ENCODE measurements at regions not wholly inside any gene's neighbourhood (a gene's known extent, or its start where the extent isn't known, plus 50 kb on each side); places are given as distances from the start of the nearest gene placed in this dataset.

DNA sequence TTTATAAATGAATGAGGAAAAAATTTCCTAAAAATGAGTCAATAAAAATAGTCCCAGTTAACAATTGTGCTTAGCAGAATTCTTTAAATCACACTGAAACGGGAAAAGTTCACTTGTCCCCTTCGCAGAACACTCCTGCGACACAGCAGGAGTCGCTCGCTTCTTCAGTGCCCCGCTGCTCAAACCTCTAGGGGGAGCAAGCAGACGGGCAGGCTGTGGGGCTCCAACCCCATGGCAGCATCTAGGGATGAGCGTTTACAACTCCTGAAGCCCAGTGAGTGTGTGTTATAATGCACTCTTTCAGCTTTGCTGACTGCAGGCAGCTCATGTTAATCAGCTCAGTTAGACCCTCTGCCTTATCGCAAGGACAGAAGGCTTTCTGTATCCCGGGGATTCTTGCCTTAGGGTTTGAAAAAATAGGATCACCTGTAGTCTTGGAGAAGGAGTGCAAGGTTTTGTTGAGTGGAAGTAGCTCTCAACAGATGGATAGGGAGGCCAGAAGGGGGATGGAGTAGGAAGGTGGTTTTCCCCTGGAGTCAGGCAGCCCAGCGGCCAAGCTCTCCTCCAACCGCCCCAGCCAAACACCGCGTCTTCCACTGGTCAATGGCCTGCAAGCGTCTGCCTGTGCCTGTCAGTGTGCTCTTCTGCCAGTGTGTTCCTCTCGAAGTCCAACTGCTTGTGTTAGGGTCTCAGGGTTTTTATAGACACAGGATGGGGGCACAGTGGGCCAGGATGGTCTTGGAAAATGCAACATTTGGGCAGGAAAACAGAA is 1977.7 kb upstream of the LRRTM1 start:
- Histone ChIP-seq H3K79me2 (ENCODE audit: insufficient read depth, low read length) (no peaks in the 10 kb centered on the region), H3F3A (ENCODE audit: low read depth) (no peaks in the 10 kb centered on the region), H3K4me2 (ENCODE audit: low read depth, low read length, poor library complexity, severe bottlenecking) (no peak overlapping the region), H2AFZ (ENCODE audit: low read length) (no peak overlapping the region), H3K36me3 (ENCODE audit: insufficient read depth, low read length) (no peaks in the 10 kb centered on the region), H3K4me3 (ENCODE audit: low read length, poor library complexity, severe bottlenecking) (no peak overlapping the region), H3K9me2 (replicated peaks; ENCODE audit: low read depth, low read length) (no peaks in the 10 kb centered on the region), H3K9ac (ENCODE audit: low read depth, low read length, poor library complexity, severe bottlenecking) (no peak overlapping the region), H3K4me1 (ENCODE audit: insufficient read depth, low read length, poor library complexity, severe bottlenecking) (no peaks in the 10 kb centered on the region), H3K27me3 (ENCODE audit: insufficient read depth, low read length, poor library complexity, severe bottlenecking) (no peaks in the 10 kb centered on the region), H4K20me1 (ENCODE audit: insufficient read depth, low read length, poor library complexity, severe bottlenecking) (no peaks in the 10 kb centered on the region), H3K9me3 (ENCODE audit: insufficient read depth, low read depth, low read length) (no peaks in the 10 kb centered on the region)
- TF ChIP-seq, protein P1, sequence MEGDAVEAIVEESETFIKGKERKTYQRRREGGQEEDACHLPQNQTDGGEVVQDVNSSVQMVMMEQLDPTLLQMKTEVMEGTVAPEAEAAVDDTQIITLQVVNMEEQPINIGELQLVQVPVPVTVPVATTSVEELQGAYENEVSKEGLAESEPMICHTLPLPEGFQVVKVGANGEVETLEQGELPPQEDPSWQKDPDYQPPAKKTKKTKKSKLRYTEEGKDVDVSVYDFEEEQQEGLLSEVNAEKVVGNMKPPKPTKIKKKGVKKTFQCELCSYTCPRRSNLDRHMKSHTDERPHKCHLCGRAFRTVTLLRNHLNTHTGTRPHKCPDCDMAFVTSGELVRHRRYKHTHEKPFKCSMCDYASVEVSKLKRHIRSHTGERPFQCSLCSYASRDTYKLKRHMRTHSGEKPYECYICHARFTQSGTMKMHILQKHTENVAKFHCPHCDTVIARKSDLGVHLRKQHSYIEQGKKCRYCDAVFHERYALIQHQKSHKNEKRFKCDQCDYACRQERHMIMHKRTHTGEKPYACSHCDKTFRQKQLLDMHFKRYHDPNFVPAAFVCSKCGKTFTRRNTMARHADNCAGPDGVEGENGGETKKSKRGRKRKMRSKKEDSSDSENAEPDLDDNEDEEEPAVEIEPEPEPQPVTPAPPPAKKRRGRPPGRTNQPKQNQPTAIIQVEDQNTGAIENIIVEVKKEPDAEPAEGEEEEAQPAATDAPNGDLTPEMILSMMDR (conservative IDR thresholded peaks at IDR 0.05; ENCODE audit: low read length) = peak; percentile 28; the same call in 1 of the 2 replicates
- TF ChIP-seq EZH2phosphoT487 (IDR thresholded peaks at IDR 0.05; ENCODE audit: borderline replicate concordance) = no peak

DNA sequence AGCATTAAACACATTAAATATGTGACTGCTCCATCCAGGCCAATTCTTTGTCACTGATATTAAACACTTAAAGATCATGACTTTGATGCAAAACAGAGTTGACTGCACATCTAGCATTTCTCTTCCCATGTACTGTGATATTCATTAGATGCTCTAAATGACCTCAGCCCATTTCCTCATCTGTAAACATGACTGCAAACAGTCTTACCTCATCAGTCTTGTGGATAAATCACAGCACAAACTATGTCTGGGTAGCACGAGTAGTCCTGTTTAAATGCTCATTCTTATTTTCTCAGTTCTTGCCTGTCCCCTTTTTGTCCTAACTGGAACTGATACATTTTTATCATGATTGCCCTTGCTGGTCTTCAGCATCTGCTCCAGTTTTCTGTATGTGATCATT is 1974.8 kb upstream of the LRRTM1 start:
- Histone ChIP-seq H3K79me2 (ENCODE audit: insufficient read depth, low read length) (no peaks in the 10 kb centered on the region), H3K36me3 (ENCODE audit: insufficient read depth, low read length) (no peaks in the 10 kb centered on the region), H3K27me3 (ENCODE audit: insufficient read depth, low read length, poor library complexity, severe bottlenecking) (no peaks in the 10 kb centered on the region), H3K9me2 (replicated peaks; ENCODE audit: low read depth, low read length) (no peaks in the 10 kb centered on the region), H3K9ac (ENCODE audit: low read depth, low read length, poor library complexity, severe bottlenecking) (no peak overlapping the region), H3F3A (ENCODE audit: low read depth) (no peaks in the 10 kb centered on the region), H3K4me3 (ENCODE audit: low read length, poor library complexity, severe bottlenecking) (no peak overlapping the region), H4K20me1 (ENCODE audit: insufficient read depth, low read length, poor library complexity, severe bottlenecking) (no peaks in the 10 kb centered on the region), H2AFZ (ENCODE audit: low read length) (no peak overlapping the region), H3K4me2 (ENCODE audit: low read depth, low read length, poor library complexity, severe bottlenecking) (no peak overlapping the region), H3K4me1 (ENCODE audit: insufficient read depth, low read length, poor library complexity, severe bottlenecking) (no peaks in the 10 kb centered on the region), H3K9me3 (ENCODE audit: insufficient read depth, low read depth, low read length) (no peaks in the 10 kb centered on the region)
- TF ChIP-seq, protein P1 (conservative IDR thresholded peaks at IDR 0.05; ENCODE audit: low read length) = no peak
- TF ChIP-seq EZH2phosphoT487 (IDR thresholded peaks at IDR 0.05; ENCODE audit: borderline replicate concordance) = no peak

DNA sequence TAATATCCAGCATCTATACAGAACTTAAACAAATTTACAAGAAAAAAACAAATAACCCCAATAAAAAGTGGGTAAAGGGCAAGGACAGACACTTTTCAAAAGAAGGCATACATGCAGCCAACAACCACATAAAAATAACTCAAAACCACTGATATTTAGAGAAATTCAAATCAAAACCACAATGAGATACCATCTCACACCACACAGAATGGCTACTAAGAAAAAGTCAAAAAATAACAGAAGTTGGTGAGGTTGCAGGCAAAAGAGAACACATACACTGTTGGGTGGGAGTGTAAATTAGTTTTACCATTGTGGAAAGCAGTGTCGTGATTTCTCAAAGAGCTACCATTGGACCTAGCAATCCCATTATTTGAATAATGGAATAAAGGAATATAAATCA is 1973.9 kb upstream of the LRRTM1 start:
- no peaks in the 10 kb centered on the region for H4K20me1 ChIP-seq (ENCODE audit: insufficient read depth, low read length, poor library complexity, severe bottlenecking)
- H3K27me3 ChIP-seq (ENCODE audit: insufficient read depth, low read length, poor library complexity, severe bottlenecking) = no peaks in the 10 kb centered on the region
- no peaks in the 10 kb centered on the region for H3K4me1 ChIP-seq (ENCODE audit: insufficient read depth, low read length, poor library complexity, severe bottlenecking)
- H3F3A ChIP-seq (ENCODE audit: low read depth) = no peaks in the 10 kb centered on the region
- H3K4me3 ChIP-seq (ENCODE audit: low read length, poor library complexity, severe bottlenecking) = no peak overlapping the region
- TF ChIP-seq, protein P1 (conservative IDR thresholded peaks at IDR 0.05; ENCODE audit: low read length) = no peak
- TF ChIP-seq EZH2phosphoT487 (IDR thresholded peaks at IDR 0.05; ENCODE audit: borderline replicate concordance) = no peak
- H3K9me3 ChIP-seq (ENCODE audit: insufficient read depth, low read depth, low read length) = no peaks in the 10 kb centered on the region
- H3K4me2 ChIP-seq (ENCODE audit: low read depth, low read length, poor library complexity, severe bottlenecking) = no peak overlapping the region
- no peak overlapping the region for H2AFZ ChIP-seq (ENCODE audit: low read length)
- no peaks in the 10 kb centered on the region for H3K79me2 ChIP-seq (ENCODE audit: insufficient read depth, low read length)
- no peaks in the 10 kb centered on the region for H3K9me2 ChIP-seq (replicated peaks; ENCODE audit: low read depth, low read length)
- H3K9ac ChIP-seq (ENCODE audit: low read depth, low read length, poor library complexity, severe bottlenecking) = no peak overlapping the region
- no peaks in the 10 kb centered on the region for H3K36me3 ChIP-seq (ENCODE audit: insufficient read depth, low read length)

All from Loucy (cell line).